AG04450 (cell line): ENCODE measurements at regions not wholly inside any gene's neighbourhood (a gene's known extent, or its start where the extent isn't known, plus 50 kb on each side); places are given as distances from the start of the nearest gene placed in this dataset.
A peak's percentile ranks its signal among the peaks of the same experiment; 100 is the strongest.

Experiments used
- CTCF ChIA-PET: fragments of 300-600, 350-600 bp; formaldehyde crosslinking; extraction: SDS; loops from one replicate; lab custom pipeline; 2022; ENCODE audit warnings: antibody characterized with exemption, inconsistent platforms; lab: Charles Lee
- POLR2A ChIA-PET: fragments of 350-600 bp; formaldehyde crosslinking; extraction: SDS; loops from one replicate; lab custom pipeline; 2021; ENCODE audit warnings: antibody characterized with exemption, inconsistent platforms; lab: Yijun Ruan, JAX
- DNase-seq: peaks from one replicate; pipeline ENCODE4 v3.0.0-alpha.2; 2011; ENCODE audit warnings: low read depth, low spot score
- H3K27ac ChIP-seq: one replicate; pipeline ENCODE4 v1.5.1; 2012; ENCODE audit warnings: low read depth, low read length, control low read depth
- H3K27me3 ChIP-seq: one replicate; pipeline ENCODE4 v1.6.0; 2012; ENCODE audit warnings: low read length; ENCODE audit not compliant: control insufficient read depth, insufficient read depth
- H3K4me3 ChIP-seq: 2 replicates; pipeline ENCODE4 v1.5.1; 2011; ENCODE audit warnings: mild to moderate bottlenecking, low read depth, low read length, control low read depth
- H3K9me3 ChIP-seq: 2 replicates; pipeline ENCODE4 v1.5.1; 2012; ENCODE audit warnings: low read length; ENCODE audit not compliant: control insufficient read depth, insufficient read depth
- TF ChIP-seq, protein P1 (sequence below): IDR thresholded peaks from 2 replicates; pipeline ENCODE4 v1.5.1; 2011; ENCODE audit warnings: low read depth, low read length, control low read depth, inconsistent platforms

DNA sequence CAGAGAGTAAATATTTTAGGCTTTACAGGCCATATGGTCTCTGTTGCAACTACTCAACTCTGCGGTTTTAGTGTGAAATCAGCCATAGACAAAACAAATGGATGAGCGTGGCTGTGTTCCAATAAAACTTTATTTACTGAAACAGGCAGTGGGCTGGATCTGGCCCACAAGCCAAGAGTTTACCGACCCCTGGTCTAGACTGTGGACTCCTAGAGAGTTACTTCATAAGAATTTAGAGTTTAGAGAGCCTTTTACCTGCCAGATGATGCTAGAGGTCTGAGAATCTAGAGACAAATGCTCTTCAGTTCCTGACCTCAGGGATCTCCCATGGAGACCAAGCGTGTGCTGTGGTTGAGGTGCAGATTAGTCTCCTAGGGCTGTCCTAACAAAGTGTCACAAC lies 174.8 kb downstream of the PTEN start:
- CTCF ChIA-PET, result no interaction called here

DNA sequence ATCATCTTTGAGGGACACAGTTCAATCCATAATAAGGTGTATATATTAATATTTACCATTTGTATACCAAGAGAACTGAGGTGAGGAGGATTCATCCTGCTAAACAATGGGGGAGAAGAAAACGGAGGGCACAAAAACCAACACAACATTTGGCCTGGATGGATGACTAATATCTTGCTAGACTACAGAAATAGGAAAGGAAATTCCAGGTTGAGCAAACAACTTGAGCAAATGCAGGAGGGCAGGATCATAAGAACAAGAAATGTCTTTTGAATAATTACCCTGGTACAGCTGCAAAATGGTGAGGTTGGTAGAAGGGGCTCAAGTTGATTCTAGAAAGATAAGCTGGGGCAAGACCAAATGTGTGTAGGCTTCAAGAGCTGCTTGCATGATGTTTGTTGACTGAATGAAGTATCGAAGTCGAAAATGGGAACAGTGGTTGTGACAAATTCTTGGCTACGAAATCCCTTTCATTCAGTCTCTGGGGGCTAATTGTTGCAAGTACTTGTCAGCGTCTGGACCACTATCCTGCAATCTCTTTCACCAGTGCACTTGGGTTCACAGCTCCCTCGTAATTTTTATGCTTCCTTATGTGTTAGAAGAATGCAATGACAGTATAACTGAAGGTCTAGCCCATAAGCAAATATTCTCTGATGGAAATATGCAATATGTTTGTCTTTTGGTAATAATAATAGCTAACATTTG lies 176.2 kb downstream of the PTEN start:
- TF ChIP-seq, protein P1, sequence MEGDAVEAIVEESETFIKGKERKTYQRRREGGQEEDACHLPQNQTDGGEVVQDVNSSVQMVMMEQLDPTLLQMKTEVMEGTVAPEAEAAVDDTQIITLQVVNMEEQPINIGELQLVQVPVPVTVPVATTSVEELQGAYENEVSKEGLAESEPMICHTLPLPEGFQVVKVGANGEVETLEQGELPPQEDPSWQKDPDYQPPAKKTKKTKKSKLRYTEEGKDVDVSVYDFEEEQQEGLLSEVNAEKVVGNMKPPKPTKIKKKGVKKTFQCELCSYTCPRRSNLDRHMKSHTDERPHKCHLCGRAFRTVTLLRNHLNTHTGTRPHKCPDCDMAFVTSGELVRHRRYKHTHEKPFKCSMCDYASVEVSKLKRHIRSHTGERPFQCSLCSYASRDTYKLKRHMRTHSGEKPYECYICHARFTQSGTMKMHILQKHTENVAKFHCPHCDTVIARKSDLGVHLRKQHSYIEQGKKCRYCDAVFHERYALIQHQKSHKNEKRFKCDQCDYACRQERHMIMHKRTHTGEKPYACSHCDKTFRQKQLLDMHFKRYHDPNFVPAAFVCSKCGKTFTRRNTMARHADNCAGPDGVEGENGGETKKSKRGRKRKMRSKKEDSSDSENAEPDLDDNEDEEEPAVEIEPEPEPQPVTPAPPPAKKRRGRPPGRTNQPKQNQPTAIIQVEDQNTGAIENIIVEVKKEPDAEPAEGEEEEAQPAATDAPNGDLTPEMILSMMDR, result no peak
- H3K27ac ChIP-seq, result no peak overlapping the region
- H3K9me3 ChIP-seq, result peaks cover 2% of the 10 kb centered on the region; the same call in 1 of the 2 replicates
- no peaks in the 10 kb centered on the region for H3K27me3 ChIP-seq
- ChIA-PET POLR2A (no interaction called here), CTCF (interaction anchor here (0.7 kb wide), 1 partner anchor 350 kb away, joined by 5 read pairs; no protein-coding TSS in a partner anchor)
- H3K4me3 ChIP-seq, result no peak overlapping the region
- DNase-seq, result no peak

More for the DNA sequence above, 174.8 kb downstream of the PTEN start:
- peak; percentile 84 for DNase-seq
- Histone ChIP-seq H3K27ac (no peak overlapping the region), H3K27me3 (no peaks in the 10 kb centered on the region), H3K4me3 (no peak overlapping the region), H3K9me3 (peaks cover 2% of the 10 kb centered on the region; the same call in 1 of the 2 replicates)
- TF ChIP-seq, protein P1, result no peak
- POLR2A ChIA-PET, result interaction anchor here (0.6 kb wide), 1 partner anchor 12 kb away, joined by 6 read pairs; no protein-coding TSS in a partner anchor

DNA sequence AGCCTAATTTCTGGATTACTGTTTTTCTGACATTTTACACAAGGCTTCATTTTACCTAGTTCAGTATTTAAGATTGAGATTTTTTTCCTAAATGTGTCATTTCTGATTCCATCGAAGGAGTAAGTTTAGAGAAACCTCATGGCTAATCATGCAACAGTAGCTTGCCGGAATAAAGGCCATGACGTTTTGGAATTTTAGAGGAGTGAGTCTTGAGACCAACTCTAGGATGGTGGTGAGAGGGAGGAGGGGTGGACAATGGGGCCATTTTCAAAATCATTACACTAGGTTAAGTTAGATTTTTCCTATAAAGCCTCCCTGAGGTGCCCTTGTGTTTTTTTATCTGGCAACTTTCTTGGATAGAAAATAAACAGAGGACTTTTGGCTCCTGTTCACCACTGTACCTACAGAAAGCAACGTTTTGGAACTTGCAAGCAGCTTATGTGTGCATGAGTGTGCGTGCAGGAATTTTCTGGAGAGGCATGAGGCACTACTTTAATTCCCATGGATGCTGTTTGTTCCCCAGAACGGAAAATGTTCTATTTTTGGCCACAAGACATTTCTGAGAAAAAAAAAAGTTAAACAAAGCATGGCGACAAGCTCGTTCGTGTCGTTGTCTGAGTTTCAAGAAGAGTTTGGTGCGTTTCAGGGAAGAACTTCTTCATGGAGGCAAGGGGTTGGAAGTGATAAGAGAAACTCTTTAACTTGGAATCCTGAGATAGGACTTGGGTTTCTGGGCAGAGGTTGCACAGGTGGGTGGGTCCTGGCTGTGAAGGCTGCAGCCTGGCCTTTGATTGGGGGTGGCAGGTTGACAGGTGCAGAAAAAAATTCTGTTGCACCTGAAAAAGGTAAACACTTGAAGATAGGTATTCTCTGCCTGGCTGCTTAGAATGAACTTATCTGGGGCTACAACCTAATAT lies 178.1 kb downstream of the PTEN start:
- ChIA-PET CTCF (interaction anchor here (0.6 kb wide), 1 partner anchor 58 kb away, joined by 5 read pairs; no protein-coding TSS in a partner anchor), POLR2A (interaction anchor here (1.8 kb wide), 1 partner anchor 21 kb away, joined by 6 read pairs; no protein-coding TSS in a partner anchor)
- Histone ChIP-seq H3K4me3 (no peak overlapping the region), H3K9me3 (peaks cover 2% of the 10 kb centered on the region; the same call in 1 of the 2 replicates), H3K27ac (no peak overlapping the region), H3K27me3 (no peaks in the 10 kb centered on the region)
- TF ChIP-seq, protein P1, result no peak
- no peak for DNase-seq

DNA sequence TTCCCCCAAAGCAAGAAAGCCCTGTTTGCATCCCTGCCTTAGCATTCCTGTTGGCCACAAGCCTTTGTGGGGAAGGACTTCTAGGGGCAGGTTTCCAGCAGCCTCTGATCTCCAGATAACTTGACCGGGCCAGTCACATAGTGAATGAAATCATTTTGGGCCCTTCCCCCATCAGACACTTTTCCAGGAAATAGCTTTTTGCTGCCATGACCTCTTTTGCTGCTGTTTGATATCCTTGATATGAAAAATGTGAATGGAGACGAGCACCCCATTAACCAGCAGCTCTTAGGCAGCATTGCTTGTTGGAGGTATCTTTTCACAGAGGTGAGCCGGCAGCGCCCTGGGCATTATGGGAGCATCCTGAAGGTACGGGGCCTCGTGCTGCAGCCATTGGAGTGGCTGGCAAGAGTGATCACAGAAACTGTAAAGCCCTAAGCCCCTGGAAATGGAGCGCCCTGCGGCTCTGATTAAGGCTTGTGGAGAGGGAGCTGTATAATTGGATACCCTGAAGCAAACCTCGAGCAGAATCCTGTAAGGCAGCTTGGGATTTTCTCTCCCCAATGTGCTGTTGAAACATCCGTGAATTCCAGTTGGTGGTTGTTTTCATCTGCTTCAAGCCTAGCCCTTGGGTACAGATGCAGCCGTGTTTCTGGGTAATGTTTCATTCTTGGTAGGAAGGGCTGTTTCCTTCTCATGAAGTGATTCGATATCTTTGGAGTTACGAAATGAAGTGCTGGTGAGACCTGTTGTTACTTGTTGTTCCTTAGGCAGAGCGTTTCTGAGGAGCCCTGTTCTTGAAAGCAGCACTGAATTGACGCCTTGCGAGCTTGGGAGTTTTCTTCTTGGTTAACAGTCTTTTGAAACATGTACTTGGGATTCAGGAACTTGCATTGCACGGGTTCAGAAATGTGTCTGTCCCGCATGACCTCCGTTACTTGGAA lies 179.0 kb downstream of the PTEN start:
- TF ChIP-seq, protein P1, result no peak
- no peaks in the 10 kb centered on the region for H3K27me3 ChIP-seq
- peaks cover 2% of the 10 kb centered on the region; the same call in 1 of the 2 replicates for H3K9me3 ChIP-seq
- peak; percentile 56 for DNase-seq
- H3K4me3 ChIP-seq, result no peak overlapping the region
- peak overlapping the region; percentile 12 for H3K27ac ChIP-seq
- ChIA-PET POLR2A (interaction anchor here (0.7 to 1.8 kb wide), 2 partner anchors 21 to 205 kb away, joined by 3 to 6 read pairs; no protein-coding TSS in a partner anchor), CTCF (no interaction called here)
